K562 (cell line): ENCODE measurements at regions not wholly inside any gene's neighbourhood (a gene's known extent, or its start where the extent isn't known, plus 50 kb on each side); places are given as distances from the start of the nearest gene placed in this dataset.

Experiments used
- ATAC-seq: fragments of 200-7000 bp; cut with Tn5 transposase; 3 replicates; pipeline ENCODE4 v1.9.1; 2020; ENCODE audit warnings: moderate library complexity
- BruUV-seq: library from RNA; stranded (reverse); fragments of 400-500 nt; replicated peaks from 2 replicates; lab custom pipeline; 2021; lab: Mats Ljungman, UMichigan
- CTCF ChIA-PET: fragments of 300-600 bp; formaldehyde crosslinking; extraction: SDS; loops from one replicate; lab custom pipeline; 2021; ENCODE audit warnings: low intra/inter-chr PET ratio; lab: Yijun Ruan, JAX
- POLR2A ChIA-PET: fragments of 300-600, 350-650 bp; sonication (Branson Sonifier 250); formaldehyde crosslinking; extraction: SDS; loops from one replicate; lab custom pipeline; 2021; ENCODE audit warnings: antibody characterized with exemption, inconsistent platforms; lab: Yijun Ruan, JAX
- DNase-seq, 4 experiments: peaks; one replicate each; pipeline versions ENCODE4 v3.0.0 to v3.0.0-alpha.2; 2011 to 2018; ENCODE audit warnings: low spot score in 3 of 4, mixed read lengths in 3 of 4; ENCODE audit errors: extremely low read depth in 1 of 4
- FAIRE-seq: peaks from 2 replicates; lab custom pipeline; 2011; peaks lifted over from hg19 to GRCh38; lab: Jason Lieb, UNC
- H2AFZ ChIP-seq: 2 replicates; pipeline ENCODE4 v1.6.0; 2011; ENCODE audit warnings: low read depth, low read length, control low read depth, inconsistent platforms
- H3K27ac ChIP-seq: fragments of 200-600 bp; 3 replicates; pipeline ENCODE4 v1.8.0; 2011; ENCODE audit warnings: low read depth, mild to moderate bottlenecking, control low read depth, inconsistent platforms, low read length, moderate library complexity, mixed read lengths; ENCODE audit errors: extremely low read depth
- H3K27me3 ChIP-seq, 2 experiments: fragments of 300-600 bp in 1 of 2; 2 replicates in 1 of 2; 3 replicates in 1 of 2; pipeline versions ENCODE4 v1.6.0 to v1.8.0; 2011; ENCODE audit warnings: inconsistent platforms in 2 of 2, low read length in 2 of 2, mild to moderate bottlenecking in 1 of 2, mixed read lengths in 1 of 2, moderate library complexity in 1 of 2; ENCODE audit not compliant: control insufficient read depth in 2 of 2, insufficient read depth in 2 of 2
- H3K36me3 ChIP-seq: fragments of 300-600 bp; 3 replicates; pipeline ENCODE4 v1.8.0; 2011; ENCODE audit warnings: mild to moderate bottlenecking, low read length, inconsistent platforms; ENCODE audit not compliant: control insufficient read depth, insufficient read depth
- H3K4me1 ChIP-seq, 2 experiments: fragments of 200-600 bp in 1 of 2; replicated peaks in 1 of 2; 2 replicates in 1 of 2; 3 replicates in 1 of 2; pipeline versions ENCODE4 v1.5.1 to v1.8.0; 2011; ENCODE audit warnings: inconsistent platforms in 2 of 2, low read length in 2 of 2, mild to moderate bottlenecking in 1 of 2, mixed read lengths in 1 of 2, moderate library complexity in 1 of 2; ENCODE audit not compliant: control insufficient read depth in 2 of 2, insufficient read depth in 2 of 2
- H3K4me2 ChIP-seq: 2 replicates; pipeline ENCODE4 v1.6.1; 2011; ENCODE audit warnings: low read length, control low read depth, inconsistent platforms, mixed read lengths; ENCODE audit not compliant: insufficient read depth
- H3K4me3 ChIP-seq: fragments of 200-600 bp; sonication (generic), shearing (Covaris generic); 2 replicates; pipeline ENCODE4 v1.5.1; 2016; ENCODE audit warnings: control low read depth, inconsistent platforms
- H3K79me2 ChIP-seq: fragments of 200-600 bp; 3 replicates; pipeline ENCODE4 v1.8.0; 2011; ENCODE audit warnings: low read length, inconsistent platforms; ENCODE audit not compliant: control insufficient read depth, insufficient read depth
- H3K9ac ChIP-seq, 2 experiments: 2 replicates each; pipeline versions ENCODE4 v1.6.0 to v1.6.1; 2011; ENCODE audit warnings: low read depth in 2 of 2, low read length in 2 of 2, control low read depth in 1 of 2, inconsistent platforms in 1 of 2, mild to moderate bottlenecking in 1 of 2, mixed read lengths in 1 of 2; ENCODE audit not compliant: insufficient read depth in 1 of 2
- H3K9me1 ChIP-seq: one replicate; pipeline ENCODE4 v1.6.0; 2011; ENCODE audit warnings: inconsistent platforms, mild to moderate bottlenecking, low read length, moderate library complexity; ENCODE audit not compliant: control insufficient read depth, insufficient read depth
- H3K9me3 ChIP-seq: replicated peaks from 2 replicates; pipeline ENCODE4 v1.5.1; 2011; ENCODE audit warnings: low read depth, low read length, inconsistent platforms; ENCODE audit not compliant: control insufficient read depth, insufficient read depth
- H4K20me1 ChIP-seq: replicated peaks from 2 replicates; pipeline ENCODE4 v1.6.1; 2011; ENCODE audit warnings: low read length, inconsistent platforms, mixed read lengths; ENCODE audit not compliant: control insufficient read depth, insufficient read depth
- ADNP ChIP-seq: fragments of 200-800 bp; sonication (Bioruptor generic); IDR thresholded peaks from 2 replicates; pipeline ENCODE4 v1.6.1; 2016; ENCODE audit warnings: missing genetic modification characterization, missing compliant biosample characterization
- ARID1B ChIP-seq: fragments of 450-650 bp; IDR thresholded peaks from 2 replicates; pipeline ENCODE4 v1.6.1; 2016; ENCODE audit warnings: antibody characterized with exemption, mild to moderate bottlenecking, inconsistent platforms
- COPS2 ChIP-seq: fragments of 450-650 bp; conservative IDR thresholded peaks from 2 replicates; pipeline ENCODE4 v1.6.1; 2016; ENCODE audit warnings: mild to moderate bottlenecking, moderate library complexity
- CREBBP ChIP-seq: IDR thresholded peaks from one replicate; pipeline ENCODE4 v1.6.1; 2012; ENCODE audit warnings: low read depth, mild to moderate bottlenecking, control low read depth, inconsistent platforms, low read length
- HMG20A ChIP-seq: fragments of 450-650 bp; formaldehyde crosslinking; conservative IDR thresholded peaks from 2 replicates; pipeline ENCODE4 v1.4.0; 2020; ENCODE audit warnings: mild to moderate bottlenecking, mixed read lengths
- HNRNPLL ChIP-seq: fragments of 200-400 bp; formaldehyde crosslinking; IDR thresholded peaks from 2 replicates; pipeline ENCODE4 v1.6.1; 2017; ENCODE audit warnings: low read length, low read depth, mild to moderate bottlenecking; ENCODE audit not compliant: poor library complexity, severe bottlenecking
- KAT8 ChIP-seq: fragments of 450-650 bp; IDR thresholded peaks from 2 replicates; pipeline ENCODE4 v1.6.1; 2016; ENCODE audit warnings: low read depth, mild to moderate bottlenecking
- KLF13 ChIP-seq: fragments of 450-650 bp; IDR thresholded peaks from 2 replicates; pipeline ENCODE4 v1.6.1; 2016; ENCODE audit warnings: missing genetic modification characterization, low read depth, mild to moderate bottlenecking, missing compliant biosample characterization, moderate library complexity, borderline replicate concordance
- U2AF2 ChIP-seq: fragments of 200-400 bp; formaldehyde crosslinking; optimal IDR thresholded peaks from 2 replicates; pipeline ENCODE3; 2017; ENCODE audit warnings: low read depth, mild to moderate bottlenecking, low read length
- ZBTB8A ChIP-seq: fragments of 450-650 bp; IDR thresholded peaks from 2 replicates; pipeline ENCODE4 v1.6.1; 2018; ENCODE audit warnings: mild to moderate bottlenecking, moderate library complexity; ENCODE audit not compliant: partially characterized antibody
- ZNF583 ChIP-seq: fragments of 250-450 bp; sonication (Bioruptor Pico); IDR thresholded peaks from 2 replicates; pipeline ENCODE4 v1.4.0; 2020
- ZNF778 ChIP-seq: fragments of 450-650 bp; formaldehyde crosslinking; IDR thresholded peaks from 2 replicates; pipeline ENCODE4 v1.4.0; 2020; ENCODE audit warnings: mild to moderate bottlenecking, moderate library complexity
- WGBS: fragments of 100-300 bp; shearing (Covaris generic); methylation state at CpG from one replicate; pipeline ENCODE4 v1.1.6; 2016; ENCODE audit warnings: low coverage, mixed read lengths; ENCODE audit not compliant: insufficient coverage; ENCODE audit errors: missing lambda C conversion rate; 5-methylcytosine and 5-hydroxymethylcytosine counted together
- in situ Hi-C: fragments of 300-500 bp; cut with MboI; formaldehyde crosslinking; loops from 4 replicates; pipeline ENCODE4 v1.15.0; 2018; ENCODE audit warnings: inconsistent platforms, mixed read lengths
- intact Hi-C: fragments of 100-400 bp; cut with micrococcal nuclease; formaldehyde crosslinking; loops from 2 replicates; pipeline ENCODE4 v1.14.2; 2022
- TF ChIP-seq, protein P1 (sequence below): fragments of 450-650 bp; formaldehyde crosslinking; conservative IDR thresholded peaks from 2 replicates; pipeline ENCODE4 v1.4.0; 2022; ENCODE audit warnings: mild to moderate bottlenecking, missing genetic modification characterization
- TF ChIP-seq, protein P2 (sequence below): sonication (generic); formaldehyde crosslinking; IDR thresholded peaks from 2 replicates; pipeline ENCODE4 v1.8.1; 2023; ENCODE audit warnings: mild to moderate bottlenecking, missing genetic modification reagents, moderate library complexity
- TF ChIP-seq, protein P3 (sequence below): fragments of 250-450 bp; sonication (Bioruptor Pico); IDR thresholded peaks from 2 replicates; pipeline ENCODE4 v1.4.0; 2020
- TF ChIP-seq, protein P4 (sequence below): fragments of 150-350 bp; IDR thresholded peaks from 2 replicates; pipeline ENCODE4 v1.6.1; 2014; ENCODE audit warnings: low read depth, mild to moderate bottlenecking, low read length, borderline replicate concordance

DNA sequence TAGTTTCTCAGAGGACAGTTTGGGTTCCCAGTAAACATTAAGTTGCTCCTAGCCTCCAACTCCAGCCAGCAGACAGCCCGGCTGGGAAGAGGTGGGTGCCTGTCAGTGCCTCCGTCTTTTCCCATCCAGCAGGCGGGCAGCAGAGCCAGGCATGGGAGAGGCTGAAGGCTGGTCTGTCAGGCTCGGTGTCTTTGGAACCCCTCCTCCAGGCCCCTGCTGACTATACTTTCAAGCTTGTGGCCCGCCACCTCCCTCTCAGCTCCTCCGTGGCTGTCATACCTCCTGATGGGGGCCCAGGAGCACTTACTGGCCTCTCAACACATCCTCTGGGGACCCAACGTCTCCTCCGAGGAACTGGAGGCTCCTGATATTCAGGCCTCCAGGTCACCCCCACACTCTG lies 140.9 kb downstream of the ACTL8 start:
- CTCF ChIA-PET: no interaction called here

More for the DNA sequence above, 140.9 kb downstream of the ACTL8 start:
- no peak overlapping the region for H3K4me3 ChIP-seq
- POLR2A ChIA-PET: interaction anchor here (0.6 kb wide), 1 partner anchor 53 kb away, joined by 4 read pairs; no protein-coding TSS in a partner anchor
- no peak for FAIRE-seq
- no peaks in the 10 kb centered on the region for H3K9me1 ChIP-seq
- no peak overlapping the region for H3K9ac ChIP-seq
- H4K20me1 ChIP-seq: no peaks in the 10 kb centered on the region; the same call in 1 of the 2 replicates
- TF ChIP-seq CREBBP (no peak), ADNP (no peak), KLF13 (tag) (no peak), U2AF2 (no peak), COPS2 (no peak), ZBTB8A (no peak), KAT8 (no peak), HNRNPLL (no peak), ARID1B (no peak), ZNF583 (CRISPR knock-in tag) (no peak), ZNF778 (no peak), HMG20A (no peak)
- TF ChIP-seq, protein P1, sequence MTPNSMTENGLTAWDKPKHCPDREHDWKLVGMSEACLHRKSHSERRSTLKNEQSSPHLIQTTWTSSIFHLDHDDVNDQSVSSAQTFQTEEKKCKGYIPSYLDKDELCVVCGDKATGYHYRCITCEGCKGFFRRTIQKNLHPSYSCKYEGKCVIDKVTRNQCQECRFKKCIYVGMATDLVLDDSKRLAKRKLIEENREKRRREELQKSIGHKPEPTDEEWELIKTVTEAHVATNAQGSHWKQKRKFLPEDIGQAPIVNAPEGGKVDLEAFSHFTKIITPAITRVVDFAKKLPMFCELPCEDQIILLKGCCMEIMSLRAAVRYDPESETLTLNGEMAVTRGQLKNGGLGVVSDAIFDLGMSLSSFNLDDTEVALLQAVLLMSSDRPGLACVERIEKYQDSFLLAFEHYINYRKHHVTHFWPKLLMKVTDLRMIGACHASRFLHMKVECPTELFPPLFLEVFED (CRISPR knock-in tag): no peak
- TF ChIP-seq, protein P2, sequence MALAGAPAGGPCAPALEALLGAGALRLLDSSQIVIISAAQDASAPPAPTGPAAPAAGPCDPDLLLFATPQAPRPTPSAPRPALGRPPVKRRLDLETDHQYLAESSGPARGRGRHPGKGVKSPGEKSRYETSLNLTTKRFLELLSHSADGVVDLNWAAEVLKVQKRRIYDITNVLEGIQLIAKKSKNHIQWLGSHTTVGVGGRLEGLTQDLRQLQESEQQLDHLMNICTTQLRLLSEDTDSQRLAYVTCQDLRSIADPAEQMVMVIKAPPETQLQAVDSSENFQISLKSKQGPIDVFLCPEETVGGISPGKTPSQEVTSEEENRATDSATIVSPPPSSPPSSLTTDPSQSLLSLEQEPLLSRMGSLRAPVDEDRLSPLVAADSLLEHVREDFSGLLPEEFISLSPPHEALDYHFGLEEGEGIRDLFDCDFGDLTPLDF: no peak
- TF ChIP-seq, protein P3, sequence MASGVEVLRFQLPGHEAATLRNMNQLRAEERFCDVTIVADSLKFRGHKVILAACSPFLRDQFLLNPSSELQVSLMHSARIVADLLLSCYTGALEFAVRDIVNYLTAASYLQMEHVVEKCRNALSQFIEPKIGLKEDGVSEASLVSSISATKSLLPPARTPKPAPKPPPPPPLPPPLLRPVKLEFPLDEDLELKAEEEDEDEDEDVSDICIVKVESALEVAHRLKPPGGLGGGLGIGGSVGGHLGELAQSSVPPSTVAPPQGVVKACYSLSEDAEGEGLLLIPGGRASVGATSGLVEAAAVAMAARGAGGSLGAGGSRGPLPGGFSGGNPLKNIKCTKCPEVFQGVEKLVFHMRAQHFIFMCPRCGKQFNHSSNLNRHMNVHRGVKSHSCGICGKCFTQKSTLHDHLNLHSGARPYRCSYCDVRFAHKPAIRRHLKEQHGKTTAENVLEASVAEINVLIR (CRISPR knock-in tag): no peak
- TF ChIP-seq, protein P4, sequence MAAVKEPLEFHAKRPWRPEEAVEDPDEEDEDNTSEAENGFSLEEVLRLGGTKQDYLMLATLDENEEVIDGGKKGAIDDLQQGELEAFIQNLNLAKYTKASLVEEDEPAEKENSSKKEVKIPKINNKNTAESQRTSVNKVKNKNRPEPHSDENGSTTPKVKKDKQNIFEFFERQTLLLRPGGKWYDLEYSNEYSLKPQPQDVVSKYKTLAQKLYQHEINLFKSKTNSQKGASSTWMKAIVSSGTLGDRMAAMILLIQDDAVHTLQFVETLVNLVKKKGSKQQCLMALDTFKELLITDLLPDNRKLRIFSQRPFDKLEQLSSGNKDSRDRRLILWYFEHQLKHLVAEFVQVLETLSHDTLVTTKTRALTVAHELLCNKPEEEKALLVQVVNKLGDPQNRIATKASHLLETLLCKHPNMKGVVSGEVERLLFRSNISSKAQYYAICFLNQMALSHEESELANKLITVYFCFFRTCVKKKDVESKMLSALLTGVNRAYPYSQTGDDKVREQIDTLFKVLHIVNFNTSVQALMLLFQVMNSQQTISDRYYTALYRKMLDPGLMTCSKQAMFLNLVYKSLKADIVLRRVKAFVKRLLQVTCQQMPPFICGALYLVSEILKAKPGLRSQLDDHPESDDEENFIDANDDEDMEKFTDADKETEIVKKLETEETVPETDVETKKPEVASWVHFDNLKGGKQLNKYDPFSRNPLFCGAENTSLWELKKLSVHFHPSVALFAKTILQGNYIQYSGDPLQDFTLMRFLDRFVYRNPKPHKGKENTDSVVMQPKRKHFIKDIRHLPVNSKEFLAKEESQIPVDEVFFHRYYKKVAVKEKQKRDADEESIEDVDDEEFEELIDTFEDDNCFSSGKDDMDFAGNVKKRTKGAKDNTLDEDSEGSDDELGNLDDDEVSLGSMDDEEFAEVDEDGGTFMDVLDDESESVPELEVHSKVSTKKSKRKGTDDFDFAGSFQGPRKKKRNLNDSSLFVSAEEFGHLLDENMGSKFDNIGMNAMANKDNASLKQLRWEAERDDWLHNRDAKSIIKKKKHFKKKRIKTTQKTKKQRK: no peak
- BruUV-seq: no TSS peak
- intact Hi-C loops (no loop called here), in situ Hi-C loops (no loop called here)
- H3K4me1 ChIP-seq: no peaks in the 10 kb centered on the region
- no peak for ATAC-seq
- DNase-seq: no peak
- H3K27ac ChIP-seq: no peak overlapping the region
- no peaks in the 10 kb centered on the region for H3K79me2 ChIP-seq
- no peaks in the 10 kb centered on the region for H3K9me3 ChIP-seq
- no peak overlapping the region for H3K4me2 ChIP-seq
- no peak overlapping the region for H2AFZ ChIP-seq
- no peaks in the 10 kb centered on the region for H3K36me3 ChIP-seq
- H3K27me3 ChIP-seq: peaks cover 2 to 22% of the 10 kb centered on the region in 2 experiments; a peak in 3 of 5 replicates
- WGBS: 0% methylated on average over 8 of the region's 8 CpGs
